Activated CD8-positive, alpha-beta T cell treated with anti-CD3 and anti-CD28 coated beads for 36 hours (primary cell): ENCODE measurements at regions not wholly inside any gene's neighbourhood (a gene's known extent, or its start where the extent isn't known, plus 50 kb on each side); places are given as distances from the start of the nearest gene placed in this dataset.

Experiments used
- ATAC-seq: fragments of 200-7000 bp; cut with Tn5 transposase; one replicate; pipeline ENCODE4 v1.10.0; 2021; ENCODE audit warnings: mild to moderate bottlenecking, moderate library complexity
- CTCF ChIA-PET: fragments of 350-600 bp; sonication (Branson Sonifier 250); formaldehyde crosslinking; loops from one replicate; lab custom pipeline; 2021; ENCODE audit warnings: antibody characterized with exemption; lab: Charles Lee
- POLR2A ChIA-PET: fragments of 350-600 bp; sonication (Branson Sonifier 250); formaldehyde crosslinking; loops from one replicate; lab custom pipeline; 2021; ENCODE audit warnings: antibody characterized with exemption; lab: Charles Lee
- DNase-seq: peaks from one replicate; pipeline ENCODE4 v3.0.0-alpha.2; 2020
- H3K27ac Mint-ChIP-seq: one replicate; pipeline ENCODE4 v1.8.0; 2021; ENCODE audit warnings: mild to moderate bottlenecking, mixed read lengths
- H3K27me3 Mint-ChIP-seq: one replicate; pipeline ENCODE4 v1.8.0; 2021; ENCODE audit warnings: mixed read lengths
- H3K36me3 Mint-ChIP-seq: one replicate; pipeline ENCODE4 v1.8.0; 2021; ENCODE audit warnings: low read depth, mixed read lengths
- H3K4me1 Mint-ChIP-seq: one replicate; pipeline ENCODE4 v1.8.0; 2021; ENCODE audit warnings: low read depth, mixed read lengths
- H3K4me3 Mint-ChIP-seq: one replicate; pipeline ENCODE4 v1.8.0; 2021; ENCODE audit warnings: mild to moderate bottlenecking, moderate library complexity, mixed read lengths
- H3K9me3 Mint-ChIP-seq: one replicate; pipeline ENCODE4 v1.8.0; 2021; ENCODE audit warnings: mixed read lengths
- intact Hi-C: fragments of 100-400 bp; cut with micrococcal nuclease; formaldehyde crosslinking; loops from one replicate; pipeline ENCODE4 v1.10.0; 2022
- TF ChIP-seq, protein P1 (sequence below): fragments of 200-600 bp; IDR thresholded peaks from one replicate; pipeline ENCODE4 v1.8.0; 2022; ENCODE audit warnings: antibody characterized with exemption, mild to moderate bottlenecking

DNA sequence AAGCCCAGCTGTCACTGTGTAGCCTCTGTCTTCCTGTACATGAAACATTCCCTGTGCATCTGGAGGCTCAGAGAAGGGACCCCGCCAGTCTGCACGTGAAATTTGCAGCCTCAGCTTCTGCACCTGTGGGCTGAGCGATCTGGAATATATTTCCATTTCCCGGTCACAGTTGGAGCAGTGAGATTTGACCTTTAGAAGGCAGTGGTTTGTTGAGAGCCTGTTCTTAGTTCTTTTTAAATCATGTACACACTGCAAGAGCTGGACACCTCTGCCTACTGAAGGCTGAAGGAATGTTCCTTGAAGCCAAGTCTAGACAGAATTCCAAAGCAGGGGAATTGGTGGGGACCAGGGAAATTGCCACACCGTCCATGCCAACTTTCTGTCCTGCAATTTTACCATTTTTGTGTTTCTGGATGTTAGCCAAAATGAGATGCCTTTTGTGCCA is 706.6 kb downstream of the INHBA start:
- ChIA-PET POLR2A (no interaction called here), CTCF (no interaction called here)
- ATAC-seq: no peak
- peaks cover 4% of the 10 kb centered on the region for H3K9me3 Mint-ChIP-seq
- no peak overlapping the region for H3K4me3 Mint-ChIP-seq
- H3K4me1 Mint-ChIP-seq: no peaks in the 10 kb centered on the region
- no peak for DNase-seq
- intact Hi-C loops: no loop called here
- no peaks in the 10 kb centered on the region for H3K27me3 Mint-ChIP-seq
- H3K36me3 Mint-ChIP-seq: no peaks in the 10 kb centered on the region
- H3K27ac Mint-ChIP-seq: no peak overlapping the region
- TF ChIP-seq, protein P1, sequence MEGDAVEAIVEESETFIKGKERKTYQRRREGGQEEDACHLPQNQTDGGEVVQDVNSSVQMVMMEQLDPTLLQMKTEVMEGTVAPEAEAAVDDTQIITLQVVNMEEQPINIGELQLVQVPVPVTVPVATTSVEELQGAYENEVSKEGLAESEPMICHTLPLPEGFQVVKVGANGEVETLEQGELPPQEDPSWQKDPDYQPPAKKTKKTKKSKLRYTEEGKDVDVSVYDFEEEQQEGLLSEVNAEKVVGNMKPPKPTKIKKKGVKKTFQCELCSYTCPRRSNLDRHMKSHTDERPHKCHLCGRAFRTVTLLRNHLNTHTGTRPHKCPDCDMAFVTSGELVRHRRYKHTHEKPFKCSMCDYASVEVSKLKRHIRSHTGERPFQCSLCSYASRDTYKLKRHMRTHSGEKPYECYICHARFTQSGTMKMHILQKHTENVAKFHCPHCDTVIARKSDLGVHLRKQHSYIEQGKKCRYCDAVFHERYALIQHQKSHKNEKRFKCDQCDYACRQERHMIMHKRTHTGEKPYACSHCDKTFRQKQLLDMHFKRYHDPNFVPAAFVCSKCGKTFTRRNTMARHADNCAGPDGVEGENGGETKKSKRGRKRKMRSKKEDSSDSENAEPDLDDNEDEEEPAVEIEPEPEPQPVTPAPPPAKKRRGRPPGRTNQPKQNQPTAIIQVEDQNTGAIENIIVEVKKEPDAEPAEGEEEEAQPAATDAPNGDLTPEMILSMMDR: no peak

- intact Hi-C loops: no loop called here
- TF ChIP-seq, protein P1: no peak
- peaks cover 2% of the 10 kb centered on the region for H3K9me3 Mint-ChIP-seq
- ChIA-PET CTCF (no interaction called here), POLR2A (no interaction called here)
- no peaks in the 10 kb centered on the region for H3K27me3 Mint-ChIP-seq
- H3K27ac Mint-ChIP-seq: no peak overlapping the region
- H3K4me1 Mint-ChIP-seq: no peaks in the 10 kb centered on the region
- DNase-seq (no peak), ATAC-seq (no peak)
- no peak overlapping the region for H3K4me3 Mint-ChIP-seq
- no peaks in the 10 kb centered on the region for H3K36me3 Mint-ChIP-seq
Observed at GRCh38 chr7:40990841-40991240, 712.0 kb downstream of the INHBA start.

DNA sequence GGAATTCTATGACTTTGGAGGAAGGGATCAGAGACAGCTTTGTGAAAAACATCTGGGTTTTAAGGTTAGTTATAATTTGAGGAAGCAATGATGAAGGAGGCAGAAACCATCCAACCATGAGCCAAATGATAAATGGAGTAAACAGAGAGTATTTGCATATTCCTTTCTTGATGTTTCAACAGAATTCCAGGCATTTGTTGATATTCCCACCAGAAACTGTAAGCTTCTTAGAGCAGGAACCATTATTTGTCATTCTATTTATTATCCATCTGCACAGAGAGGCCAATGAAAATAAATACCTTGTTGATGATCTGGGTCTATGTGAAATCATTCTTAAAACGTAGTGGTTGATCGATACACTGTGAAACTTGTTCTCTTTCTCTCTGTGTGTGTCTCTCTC is 715.3 kb downstream of the INHBA start:
- no peak for DNase-seq
- Mint-ChIP-seq H3K4me3 (no peak overlapping the region), H3K9me3 (peaks cover 2% of the 10 kb centered on the region), H3K36me3 (no peaks in the 10 kb centered on the region), H3K4me1 (no peaks in the 10 kb centered on the region), H3K27ac (no peak overlapping the region), H3K27me3 (no peaks in the 10 kb centered on the region)
- ATAC-seq: no peak
- TF ChIP-seq, protein P1: no peak
- POLR2A ChIA-PET: no interaction called here
- CTCF ChIA-PET: no interaction called here
- intact Hi-C loops: no loop called here

GRCh38 chr7:40986351-40986873 is 716.5 kb downstream of the INHBA start:
- ChIA-PET POLR2A (no interaction called here), CTCF (no interaction called here)
- Mint-ChIP-seq H3K9me3 (no peaks in the 10 kb centered on the region), H3K27ac (no peak overlapping the region), H3K36me3 (no peaks in the 10 kb centered on the region), H3K4me1 (no peaks in the 10 kb centered on the region), H3K27me3 (no peaks in the 10 kb centered on the region), H3K4me3 (no peak overlapping the region)
- ATAC-seq (no peak), DNase-seq (no peak)
- TF ChIP-seq, protein P1: no peak
- intact Hi-C loops: no loop called here

DNA sequence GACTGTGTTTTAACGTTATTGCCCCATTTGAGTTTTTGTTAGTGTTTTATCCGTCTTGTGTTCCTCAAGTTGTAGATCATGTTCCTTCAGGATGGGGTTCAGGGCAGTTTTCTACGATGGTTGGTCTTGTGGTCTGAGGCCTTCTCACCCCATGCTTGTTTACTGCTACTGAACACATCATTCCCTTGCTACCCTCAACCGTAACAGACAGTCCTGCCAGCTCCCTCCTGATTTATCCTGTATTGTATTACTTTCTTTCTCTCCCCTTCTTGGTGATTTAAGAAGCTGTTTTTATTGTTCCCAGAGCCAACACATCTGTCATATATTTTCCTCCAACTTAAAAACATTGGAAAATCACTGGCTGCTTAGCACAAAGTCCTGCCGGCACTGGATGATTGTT is 719.8 kb downstream of the INHBA start:
- no peak overlapping the region for H3K27ac Mint-ChIP-seq
- no peaks in the 10 kb centered on the region for H3K9me3 Mint-ChIP-seq
- POLR2A ChIA-PET: no interaction called here
- CTCF ChIA-PET: interaction anchor here (1.3 kb wide), 1 partner anchor 20 kb away, joined by 3 read pairs; no protein-coding TSS in a partner anchor
- no peaks in the 10 kb centered on the region for H3K4me1 Mint-ChIP-seq
- H3K36me3 Mint-ChIP-seq: no peaks in the 10 kb centered on the region
- no peak for ATAC-seq
- TF ChIP-seq, protein P1: no peak
- intact Hi-C loops: no loop called here
- H3K4me3 Mint-ChIP-seq: no peak overlapping the region
- H3K27me3 Mint-ChIP-seq: no peaks in the 10 kb centered on the region
- no peak for DNase-seq
